SK-N-SH (cell line): ENCODE measurements at regions not wholly inside any gene's neighbourhood (a gene's known extent, or its start where the extent isn't known, plus 50 kb on each side); places are given as distances from the start of the nearest gene placed in this dataset.

Experiments
- CTCF ChIP-seq: fragments of 200-600 bp; sonication (generic); IDR thresholded peaks from 2 replicates; pipeline ENCODE4 v1.6.1; 2017; ENCODE audit warnings: antibody characterized with exemption, mild to moderate bottlenecking, moderate library complexity
- EP300 ChIP-seq, 2 experiments: IDR thresholded peaks; 2 replicates each; pipeline versions ENCODE4 v1.4.0 to v1.6.1; 2012; ENCODE audit warnings: borderline replicate concordance in 1 of 2, low read depth in 1 of 2, low read length in 1 of 2
- EZH2phosphoT487 ChIP-seq: fragments of 200-600 bp; sonication (generic); IDR thresholded peaks from 2 replicates; pipeline ENCODE4 v1.6.1; 2017; ENCODE audit warnings: low read depth, mixed run types, mild to moderate bottlenecking, antibody characterized with exemption, moderate library complexity, borderline replicate concordance
- JUND ChIP-seq: IDR thresholded peaks from 2 replicates; pipeline ENCODE4 v1.4.0; 2012
- USF1 ChIP-seq: IDR thresholded peaks from 2 replicates; pipeline ENCODE4 v1.4.0; 2012; ENCODE audit warnings: low read depth, borderline replicate concordance
- USF2 ChIP-seq: fragments of 150-350 bp; IDR thresholded peaks from 2 replicates; pipeline ENCODE4 v1.6.1; 2017; ENCODE audit warnings: antibody characterized with exemption, low read length, low read depth, borderline replicate concordance
- YY1 ChIP-seq: IDR thresholded peaks from 2 replicates; pipeline ENCODE4 v1.4.0; 2012; ENCODE audit warnings: low read depth, mild to moderate bottlenecking

GRCh38 chr2:239765911-239766310, 259.2 kb downstream of the NDUFA10 start:
- TF ChIP-seq CTCF (no peak), EP300 (IDR thresholded peaks at IDR 0.05; ENCODE audit: borderline replicate concordance in 1 of 2, low read depth in 1 of 2, low read length in 1 of 2) (no peak), JUND (no peak), EZH2phosphoT487 (no peak), YY1 (no peak), USF1 (no peak), USF2 (no peak)
